Transverse colon (tissue), 4 donors: ENCODE measurements at regions not wholly inside any gene's neighbourhood (a gene's known extent, or its start where the extent isn't known, plus 50 kb on each side); places are given as distances from the start of the nearest gene placed in this dataset.
"Not testable (repeated sequence)": the region's sequence is repeated elsewhere in the genome, so short reads cannot be mapped to it uniquely, and the experiment has no call there.

Source experiments
- DNase-seq: peaks from one replicate; pipeline ENCODE4 v3.0.0-alpha.2; 2019
- H3K27ac ChIP-seq, 4 donors: fragments of 200-600 bp; sonication (generic); 2 replicates each; pipeline ENCODE4 v1.5.1; 2016 to 2018; ENCODE audit warnings: inconsistent platforms in 4 of 4
- H3K27me3 ChIP-seq: fragments of 200-600 bp; sonication (generic); 2 replicates; pipeline ENCODE4 v1.5.1; 2017; ENCODE audit warnings: inconsistent platforms
- H3K36me3 ChIP-seq, 4 donors: fragments of 200-600 bp; sonication (generic); 2 replicates each; pipeline ENCODE4 v1.5.1; 2017 to 2019; ENCODE audit warnings: inconsistent platforms in 4 of 4
- H3K4me1 ChIP-seq, 4 donors: fragments of 200-600 bp; sonication (generic); 2 replicates each; pipeline ENCODE4 v1.5.1; 2017 to 2020; ENCODE audit warnings: inconsistent platforms in 4 of 4
- H3K4me3 ChIP-seq, 4 donors: fragments of 200-600 bp; sonication (generic); 1 replicate in 1 of 4; 2 replicates in 3 of 4; pipeline versions ENCODE4 v1.5.1 to v1.6.1; 2017 to 2019; ENCODE audit warnings: inconsistent platforms in 4 of 4
- H3K9me3 ChIP-seq, 2 donors: fragments of 200-600 bp; sonication (generic); 2 replicates each; pipeline ENCODE4 v1.5.1; 2017 to 2019; ENCODE audit warnings: inconsistent platforms in 2 of 2
- EP300 ChIP-seq: sonication (generic); formaldehyde crosslinking; IDR thresholded peaks from one replicate; pipeline ENCODE4 v1.6.1; 2017; ENCODE audit warnings: antibody characterized with exemption, low read depth
- POLR2A ChIP-seq: fragments of 450-650 bp; IDR thresholded peaks from one replicate; pipeline ENCODE4 v1.6.1; 2016; ENCODE audit warnings: antibody characterized with exemption, mild to moderate bottlenecking, moderate library complexity
- POLR2AphosphoS5 ChIP-seq, 3 donors: sonication (generic); formaldehyde crosslinking; IDR thresholded peaks; one replicate each; pipeline ENCODE4 v1.6.1; 2016; ENCODE audit warnings: antibody characterized with exemption in 3 of 3
- WGBS, 2 donors: methylation state at CpG; one replicate each; pipeline ENCODE4 v1.1.5; 2018; ENCODE audit warnings: low coverage in 1 of 2; 5-methylcytosine and 5-hydroxymethylcytosine counted together
- in situ Hi-C, 4 donors: fragments of 200-750 bp; cut with MboI; loops; one replicate each; pipeline versions ENCODE4 v1.15.0 to v1.15.1; 2017; ENCODE audit warnings: low sequenced_read_pairs in 3 of 4, low pct_ligation_motif_present in 1 of 4, low pct_unique_long_range_greater_than_20kb in 1 of 4
- intact Hi-C: fragments of 100-400 bp; cut with DNase I; formaldehyde crosslinking; loops from one replicate; pipeline ENCODE4 v1.15.1; 2023; ENCODE audit warnings: low total_unique reads
- TF ChIP-seq, protein P1 (sequence below), 5 experiments: fragments of 200-600 bp in 3 of 5; fragments of 450-650 bp in 2 of 5; sonication (generic) in 3 of 5; IDR thresholded peaks; 1 replicate in 2 of 5; 2 replicates in 3 of 5; pipeline ENCODE4 v1.5.1; 2016 to 2017; ENCODE audit warnings: antibody characterized with exemption in 5 of 5, inconsistent platforms in 3 of 5, mild to moderate bottlenecking in 2 of 5, moderate library complexity in 1 of 5

DNA sequence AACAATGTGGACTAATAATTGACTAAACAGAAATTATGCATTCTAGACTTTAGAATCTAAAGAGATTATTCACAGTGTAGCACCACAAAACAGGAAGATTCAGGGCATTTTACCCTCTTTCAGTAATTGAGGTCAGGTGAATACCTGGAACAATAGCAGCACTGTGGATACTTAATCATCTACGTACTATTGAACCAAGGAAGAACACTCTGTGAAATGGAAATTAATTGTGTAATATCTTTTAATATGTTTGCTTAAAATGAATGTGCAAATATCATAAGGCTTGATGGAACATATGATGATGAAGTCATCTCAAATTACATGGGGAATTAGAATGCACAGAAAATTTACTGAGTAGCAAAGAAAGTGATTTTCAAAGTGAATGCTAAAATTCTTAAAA is 68.5 kb upstream of the MAP9 start:
- peaks cover 0 to 10% (median 0%) of the 10 kb centered on the region in 4 donors for H3K4me1 ChIP-seq
- in situ Hi-C loops, result loop anchor here (10.0 to 25.0 kb wide), 4 partner anchors 339 to 492 kb away; no protein-coding TSS in a partner anchor
- intact Hi-C loops, result loop anchor here (10.0 kb wide), 2 partner anchors 219 to 339 kb away; partner anchors contain the start of gene GUCY1A1

DNA sequence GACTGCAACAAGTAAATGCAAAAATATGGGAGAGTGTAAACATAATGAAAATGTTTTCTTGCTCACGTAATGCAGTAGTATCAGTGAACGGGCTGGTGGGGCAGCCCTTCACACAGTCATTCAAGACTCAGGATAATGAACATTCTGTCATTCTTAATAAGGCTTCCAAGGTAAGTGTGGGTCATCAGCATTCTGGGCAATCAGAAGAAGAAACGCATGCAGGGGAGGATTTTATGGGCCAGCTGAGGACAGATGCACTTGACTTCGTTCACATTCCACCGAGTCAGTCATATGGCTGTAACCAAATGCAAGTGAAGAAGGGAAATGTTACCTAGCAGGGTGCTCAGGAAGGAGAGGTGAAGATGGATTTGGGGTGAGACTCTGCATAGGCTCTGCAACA is 68.0 kb upstream of the MAP9 start:
- in situ Hi-C loops, result loop anchor here (10.0 to 25.0 kb wide), 4 partner anchors 340 to 493 kb away; no protein-coding TSS in a partner anchor
- intact Hi-C loops, result loop anchor here (10.0 kb wide), 2 partner anchors 220 to 340 kb away; partner anchors contain the start of gene GUCY1A1
- H3K4me3 ChIP-seq, result no peak overlapping the region

More for the DNA sequence above, 68.5 kb upstream of the MAP9 start:
- Histone ChIP-seq H3K36me3 (no peaks in the 10 kb centered on the region), H3K9me3 (no peaks in the 10 kb centered on the region), H3K27ac (no peak overlapping the region), H3K27me3 (no peaks in the 10 kb centered on the region), H3K4me3 (no peak overlapping the region)
- WGBS, 2 donors, result 64 to 79% methylated on average over 1 of the region's 1 CpG
- TF ChIP-seq, protein P1, sequence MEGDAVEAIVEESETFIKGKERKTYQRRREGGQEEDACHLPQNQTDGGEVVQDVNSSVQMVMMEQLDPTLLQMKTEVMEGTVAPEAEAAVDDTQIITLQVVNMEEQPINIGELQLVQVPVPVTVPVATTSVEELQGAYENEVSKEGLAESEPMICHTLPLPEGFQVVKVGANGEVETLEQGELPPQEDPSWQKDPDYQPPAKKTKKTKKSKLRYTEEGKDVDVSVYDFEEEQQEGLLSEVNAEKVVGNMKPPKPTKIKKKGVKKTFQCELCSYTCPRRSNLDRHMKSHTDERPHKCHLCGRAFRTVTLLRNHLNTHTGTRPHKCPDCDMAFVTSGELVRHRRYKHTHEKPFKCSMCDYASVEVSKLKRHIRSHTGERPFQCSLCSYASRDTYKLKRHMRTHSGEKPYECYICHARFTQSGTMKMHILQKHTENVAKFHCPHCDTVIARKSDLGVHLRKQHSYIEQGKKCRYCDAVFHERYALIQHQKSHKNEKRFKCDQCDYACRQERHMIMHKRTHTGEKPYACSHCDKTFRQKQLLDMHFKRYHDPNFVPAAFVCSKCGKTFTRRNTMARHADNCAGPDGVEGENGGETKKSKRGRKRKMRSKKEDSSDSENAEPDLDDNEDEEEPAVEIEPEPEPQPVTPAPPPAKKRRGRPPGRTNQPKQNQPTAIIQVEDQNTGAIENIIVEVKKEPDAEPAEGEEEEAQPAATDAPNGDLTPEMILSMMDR (IDR thresholded peaks at IDR 0.05), result no peak
- no peak for TF ChIP-seq POLR2A
- no peak for DNase-seq

DNA sequence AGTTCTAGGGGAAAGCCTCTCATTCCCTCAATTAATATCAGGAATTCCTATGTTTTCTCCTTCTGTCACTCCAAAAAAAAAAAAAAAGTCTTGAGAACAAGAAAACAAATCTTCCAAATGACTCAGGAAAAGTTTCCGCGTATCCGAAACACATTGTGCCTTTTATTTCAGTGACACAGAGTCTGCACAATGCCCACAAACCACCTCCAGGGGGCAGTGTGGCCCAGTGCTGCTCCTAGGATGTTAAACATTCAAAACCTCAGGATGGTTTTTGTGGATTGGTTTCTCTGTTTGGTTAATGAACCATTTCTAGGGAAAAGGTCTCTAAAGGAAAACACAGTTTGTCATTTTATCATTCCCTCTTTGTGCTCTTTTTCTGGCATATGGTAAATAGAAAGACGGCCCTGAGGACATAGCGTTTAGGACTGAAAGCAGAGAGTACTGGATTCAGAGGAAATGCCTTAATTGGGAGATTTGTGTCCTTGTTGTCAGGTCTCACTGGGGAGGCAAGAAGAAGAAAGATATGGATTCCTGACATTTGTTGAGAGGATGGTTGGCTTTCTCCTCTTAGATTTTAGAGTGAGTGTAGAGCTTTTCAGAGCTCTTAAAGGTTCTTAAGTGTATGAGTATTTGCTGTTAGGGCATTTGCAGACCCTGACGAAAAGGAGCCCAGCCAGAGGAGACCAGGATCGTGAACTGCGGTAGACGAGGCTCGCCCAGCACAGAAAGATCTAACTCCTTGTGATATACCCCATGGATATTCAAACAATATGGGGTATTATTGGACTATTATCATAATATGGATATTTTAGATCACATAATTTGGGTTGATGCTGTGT is 65.7 kb upstream of the MAP9 start:
- H3K4me3 ChIP-seq, result peak overlapping the region in 1 of 4 donors; percentile 19
- TF ChIP-seq, protein P1 (IDR thresholded peaks at IDR 0.05), result peak; percentile 79 to 95 (median 93)
- no peak for TF ChIP-seq POLR2A
- TF ChIP-seq EP300, result no peak
- TF ChIP-seq POLR2AphosphoS5 (IDR thresholded peaks at IDR 0.05), result no peak

More for the DNA sequence above, 68.0 kb upstream of the MAP9 start:
- no peak overlapping the region for H3K27ac ChIP-seq
- H3K9me3 ChIP-seq, result no peaks in the 10 kb centered on the region
- 80 to 83% methylated on average over 5 of the region's 5 CpGs for WGBS, 2 donors
- peaks cover 0 to 10% (median 0%) of the 10 kb centered on the region in 4 donors for H3K4me1 ChIP-seq
- TF ChIP-seq, protein P1 (IDR thresholded peaks at IDR 0.05), result no peak
- TF ChIP-seq EP300 (no peak), POLR2A (no peak), POLR2AphosphoS5 (IDR thresholded peaks at IDR 0.05) (no peak)
- H3K27me3 ChIP-seq, result no peaks in the 10 kb centered on the region
- DNase-seq, result no peak
- no peaks in the 10 kb centered on the region for H3K36me3 ChIP-seq

DNA sequence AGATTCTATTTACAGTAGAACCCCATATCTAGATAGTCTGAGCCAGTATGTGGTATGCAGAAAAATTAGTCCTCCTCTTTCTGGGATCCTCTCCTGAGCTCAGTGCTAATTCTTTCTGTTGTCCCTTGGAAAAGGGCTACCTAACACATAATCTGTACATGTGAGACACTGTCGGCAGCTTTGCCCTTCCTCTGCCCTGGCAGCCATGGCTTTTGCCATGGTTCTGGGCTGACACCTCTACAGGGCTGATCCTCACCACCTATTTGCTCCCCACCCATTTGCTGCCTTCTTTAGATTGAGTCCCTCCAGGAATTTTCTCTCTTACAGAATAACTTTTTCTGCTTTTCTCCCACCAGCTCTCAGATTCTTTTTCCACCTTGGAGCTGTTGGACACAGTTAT is 64.7 kb upstream of the MAP9 start:
- Histone ChIP-seq H3K27me3 (no peaks in the 10 kb centered on the region), H3K4me1 (peaks cover 0 to 10% (median 0%) of the 10 kb centered on the region in 4 donors), H3K27ac (peak overlapping the region in 1 of 4 donors; percentile 21), H3K9me3 (no peaks in the 10 kb centered on the region), H3K4me3 (no peak overlapping the region), H3K36me3 (no peaks in the 10 kb centered on the region)
- in situ Hi-C loops (loop anchor here (10.0 to 25.0 kb wide), 4 partner anchors 343 to 496 kb away; no protein-coding TSS in a partner anchor), intact Hi-C loops (loop anchor here (10.0 kb wide), 2 partner anchors 223 to 343 kb away; partner anchors contain the start of gene GUCY1A1)
- 61 to 100% methylated on average over 1 of the region's 1 CpG for WGBS, 2 donors
- no peak for DNase-seq
- TF ChIP-seq POLR2A, result no peak
- TF ChIP-seq, protein P1 (IDR thresholded peaks at IDR 0.05), result no peak
- TF ChIP-seq POLR2AphosphoS5 (IDR thresholded peaks at IDR 0.05), result no peak
- no peak for TF ChIP-seq EP300

More for the DNA sequence above, 65.7 kb upstream of the MAP9 start:
- H3K36me3 ChIP-seq, result no peaks in the 10 kb centered on the region
- in situ Hi-C loops, result loop anchor here (10.0 to 25.0 kb wide), 4 partner anchors 342 to 495 kb away; no protein-coding TSS in a partner anchor
- peak overlapping the region in 2 of 4 donors; percentile 19 to 21 for H3K27ac ChIP-seq
- peak; percentile 79 for DNase-seq
- WGBS, 2 donors, result 13 to 55% methylated on average over 5 to 10 of the region's 10 CpGs
- peaks cover 0 to 10% (median 0%) of the 10 kb centered on the region in 4 donors for H3K4me1 ChIP-seq
- intact Hi-C loops, result loop anchor here (10.0 kb wide), 2 partner anchors 222 to 342 kb away; partner anchors contain the start of gene GUCY1A1
- no peaks in the 10 kb centered on the region for H3K27me3 ChIP-seq
- no peaks in the 10 kb centered on the region for H3K9me3 ChIP-seq

DNA sequence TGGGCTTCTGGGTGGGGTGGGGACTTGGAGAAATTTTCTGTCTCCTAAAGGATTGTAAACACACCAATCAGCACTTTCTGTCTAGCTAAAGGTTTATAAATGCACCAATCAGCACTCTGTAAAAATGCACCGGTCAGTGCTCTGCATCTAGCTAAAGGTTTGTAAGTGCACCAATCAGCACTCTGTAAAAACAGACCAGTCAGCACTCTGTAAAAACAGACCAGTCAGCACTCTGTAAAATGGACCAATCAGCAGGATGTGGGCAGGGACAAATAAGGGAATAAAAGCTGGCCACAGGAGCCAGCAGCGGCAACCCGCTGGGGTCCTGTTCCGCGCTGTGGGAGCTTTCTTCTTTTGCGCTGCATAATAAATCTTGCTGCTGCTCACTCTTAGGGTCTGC is 63.0 kb upstream of the MAP9 start:
- H3K4me1 ChIP-seq, result peaks cover 0 to 10% (median 0%) of the 10 kb centered on the region in 4 donors
- H3K4me3 ChIP-seq, DNase-seq, H3K27ac ChIP-seq, H3K9me3 ChIP-seq, H3K27me3 ChIP-seq, H3K36me3 ChIP-seq: not testable (repeated sequence)
- intact Hi-C loops, result loop anchor here (10.0 kb wide), 2 partner anchors 225 to 345 kb away; partner anchors contain the start of gene GUCY1A1
- WGBS, 2 donors, result 95% methylated on average over 6 of the region's 6 CpGs; no CpG with 5 or more reads in 1 of the 2 donors
- in situ Hi-C loops, result loop anchor here (10.0 to 25.0 kb wide), 4 partner anchors 345 to 498 kb away; no protein-coding TSS in a partner anchor
